GM18870 (cell line): ENCODE measurements at regions not wholly inside any gene's neighbourhood (a gene's known extent, or its start where the extent isn't known, plus 50 kb on each side); places are given as distances from the start of the nearest gene placed in this dataset.

Experiments
- ATAC-seq: cut with Tn5 transposase; IDR thresholded peaks from one replicate; pipeline ENCODE4 v1.9.1; 2021; ENCODE audit warnings: moderate library complexity; ENCODE audit not compliant: unreplicated experiment

DNA sequence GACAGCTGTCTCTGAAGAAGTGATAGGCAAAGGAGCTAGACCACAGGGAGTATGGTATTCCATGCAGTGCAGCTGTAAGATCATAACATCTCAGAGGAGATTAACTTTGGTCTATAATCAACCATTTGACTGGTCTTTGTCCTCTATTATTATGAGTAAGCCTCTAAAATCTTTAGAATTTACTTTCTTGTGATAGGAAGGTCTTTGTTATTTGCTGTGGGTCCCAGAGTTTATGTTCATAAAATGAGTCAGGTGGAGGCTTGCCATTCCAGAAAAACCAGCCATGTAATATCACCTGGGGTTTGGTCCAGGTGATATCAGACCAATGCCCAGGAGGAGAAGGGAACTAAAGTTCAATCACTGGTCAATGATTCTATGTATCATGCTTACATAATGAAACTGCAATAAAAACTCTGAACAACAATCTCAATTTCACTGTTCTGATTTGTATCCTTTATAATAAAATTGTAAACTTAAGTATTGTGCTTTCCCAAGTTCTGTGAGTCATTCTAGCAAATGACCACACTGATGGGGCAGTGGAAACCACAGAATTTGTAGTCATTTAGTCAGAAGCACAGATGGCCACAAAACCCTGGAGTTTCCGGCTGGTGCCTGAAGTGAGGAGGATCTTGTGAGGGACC, 239.6 kb upstream of the TRAM1L1 start:
- no peak for ATAC-seq

- ATAC-seq: no peak
These were observed 240.7 kb upstream of the TRAM1L1 start for GRCh38 chr4:117326091-117326490.

DNA sequence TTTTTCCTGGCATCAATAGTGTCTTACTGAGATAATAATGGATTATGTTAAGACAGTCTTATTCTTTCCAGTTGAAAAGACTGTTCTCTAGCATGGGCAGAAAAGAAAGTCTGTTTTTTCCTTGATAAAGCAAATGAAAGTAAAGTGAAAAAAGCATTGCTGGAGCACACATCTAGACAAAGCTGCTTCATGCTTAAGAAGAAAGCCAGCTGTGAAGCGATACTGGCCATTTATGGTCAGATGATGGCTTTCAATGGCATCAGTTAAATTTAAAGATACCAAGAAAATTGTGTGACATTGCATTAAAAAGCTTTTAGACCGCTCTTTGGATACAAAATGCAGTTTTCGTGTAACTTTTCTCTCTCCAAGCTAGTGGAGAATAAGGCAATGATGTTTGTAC, 242.1 kb upstream of the TRAM1L1 start:
- ATAC-seq: no peak

DNA sequence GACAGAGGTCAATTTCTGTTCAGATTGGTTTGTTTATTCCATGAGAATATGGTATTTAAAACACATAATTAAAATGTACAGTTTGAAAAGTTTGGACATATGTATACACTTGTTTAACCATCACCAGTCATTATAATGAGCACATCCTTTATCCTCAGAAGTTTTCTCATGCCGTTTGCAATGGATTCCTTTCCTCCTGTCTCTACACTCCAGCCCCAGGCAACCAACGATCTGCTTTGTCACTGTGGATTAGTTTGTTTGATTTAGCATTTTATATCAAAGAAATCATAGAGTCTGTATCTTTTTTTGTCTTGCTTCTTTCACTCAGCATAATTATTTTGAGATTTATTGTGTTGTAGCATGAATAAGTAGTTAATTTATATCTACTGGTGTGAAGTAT, 243.0 kb upstream of the TRAM1L1 start:
- ATAC-seq: no peak

- no peak for ATAC-seq
These were observed 246.4 kb upstream of the TRAM1L1 start for GRCh38 chr4:117331817-117332216.

- ATAC-seq: peak; percentile 40
These were observed 249.2 kb upstream of the TRAM1L1 start for GRCh38 chr4:117334451-117335188.

GRCh38 chr4:117357437-117357836, 272.1 kb upstream of the TRAM1L1 start:
- no peak for ATAC-seq

GRCh38 chr4:117357866-117358265, 272.5 kb upstream of the TRAM1L1 start:
- no peak for ATAC-seq

GRCh38 chr4:117370944-117371668, 285.7 kb upstream of the TRAM1L1 start:
- no peak for ATAC-seq

GRCh38 chr4:117375101-117375500, 289.7 kb upstream of the TRAM1L1 start:
- no peak for ATAC-seq

DNA sequence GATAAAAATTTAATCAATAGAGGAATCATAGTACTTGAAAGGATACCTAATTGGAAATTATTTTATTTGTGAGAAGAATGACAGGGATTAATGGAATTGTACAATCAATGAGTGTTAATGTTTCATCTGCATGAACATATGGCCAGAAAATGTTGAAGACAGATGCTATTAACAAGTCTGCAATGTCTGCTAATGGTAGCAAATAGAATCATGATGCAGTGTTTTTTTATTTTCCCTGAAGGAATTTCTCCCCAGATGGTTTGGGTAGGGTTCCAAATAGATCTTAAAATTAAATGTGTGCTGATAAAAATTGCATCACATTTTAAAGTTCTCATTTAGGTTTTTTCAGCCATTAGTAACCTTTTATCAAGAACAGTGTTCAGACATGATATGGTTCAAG, 291.3 kb upstream of the TRAM1L1 start:
- no peak for ATAC-seq

DNA sequence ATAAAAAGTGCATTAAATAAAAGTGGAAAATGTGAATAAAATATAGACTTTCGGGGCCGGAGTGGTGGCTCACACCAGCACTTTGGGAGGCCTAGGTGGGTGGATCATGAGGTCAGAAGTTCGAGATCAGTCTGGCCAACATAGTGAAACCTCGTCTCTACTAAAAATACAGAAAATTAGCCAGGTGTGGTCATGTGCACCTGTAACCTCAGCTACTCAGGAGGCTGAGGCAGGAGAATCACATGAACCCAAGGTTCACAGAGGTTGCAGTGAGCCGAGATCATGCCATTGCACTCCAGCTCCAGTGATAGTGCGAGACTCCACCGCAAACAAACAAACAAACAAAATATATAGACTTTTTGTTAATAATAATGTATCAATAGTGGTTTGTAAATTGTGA, 293.6 kb upstream of the TRAM1L1 start:
- no peak for ATAC-seq

DNA sequence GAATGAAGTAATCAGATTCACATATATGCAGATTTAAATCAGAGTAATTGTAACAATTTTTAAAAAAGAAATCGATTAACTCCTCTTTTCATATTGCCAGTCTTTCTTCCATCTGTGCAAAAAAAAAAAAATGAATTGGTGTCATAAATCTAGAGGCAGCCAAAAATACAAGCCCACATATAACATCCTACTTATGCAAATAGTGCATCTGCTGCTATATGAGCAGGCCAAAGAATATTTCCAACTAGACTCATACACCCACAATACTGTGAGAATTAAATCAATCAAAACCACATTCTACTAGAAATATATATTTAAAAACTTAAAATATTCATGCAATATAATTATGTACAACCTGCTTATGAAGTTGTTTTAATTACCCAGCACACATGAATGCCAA, 298.1 kb upstream of the TRAM1L1 start:
- no peak for ATAC-seq

- ATAC-seq: no peak
These were observed 300.1 kb upstream of the TRAM1L1 start for GRCh38 chr4:117385526-117385925.

DNA sequence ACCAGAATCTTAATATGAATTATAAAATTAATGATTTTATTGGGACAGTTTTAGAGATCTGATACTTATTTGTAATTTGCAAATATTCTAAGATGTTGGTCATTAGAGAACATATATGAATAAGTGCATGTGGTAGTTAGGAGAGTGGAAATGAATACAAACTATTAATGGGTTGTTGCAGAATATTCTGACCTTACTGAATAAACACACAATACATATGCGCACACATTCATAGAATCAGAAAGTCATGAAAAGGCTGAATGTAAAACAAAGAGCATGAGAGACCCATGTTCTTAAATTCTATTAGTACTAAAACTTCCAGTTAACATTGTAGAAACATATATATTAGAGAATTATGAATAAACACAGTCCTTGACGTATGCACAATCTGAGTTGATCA, 301.7 kb upstream of the TRAM1L1 start:
- no peak for ATAC-seq

DNA sequence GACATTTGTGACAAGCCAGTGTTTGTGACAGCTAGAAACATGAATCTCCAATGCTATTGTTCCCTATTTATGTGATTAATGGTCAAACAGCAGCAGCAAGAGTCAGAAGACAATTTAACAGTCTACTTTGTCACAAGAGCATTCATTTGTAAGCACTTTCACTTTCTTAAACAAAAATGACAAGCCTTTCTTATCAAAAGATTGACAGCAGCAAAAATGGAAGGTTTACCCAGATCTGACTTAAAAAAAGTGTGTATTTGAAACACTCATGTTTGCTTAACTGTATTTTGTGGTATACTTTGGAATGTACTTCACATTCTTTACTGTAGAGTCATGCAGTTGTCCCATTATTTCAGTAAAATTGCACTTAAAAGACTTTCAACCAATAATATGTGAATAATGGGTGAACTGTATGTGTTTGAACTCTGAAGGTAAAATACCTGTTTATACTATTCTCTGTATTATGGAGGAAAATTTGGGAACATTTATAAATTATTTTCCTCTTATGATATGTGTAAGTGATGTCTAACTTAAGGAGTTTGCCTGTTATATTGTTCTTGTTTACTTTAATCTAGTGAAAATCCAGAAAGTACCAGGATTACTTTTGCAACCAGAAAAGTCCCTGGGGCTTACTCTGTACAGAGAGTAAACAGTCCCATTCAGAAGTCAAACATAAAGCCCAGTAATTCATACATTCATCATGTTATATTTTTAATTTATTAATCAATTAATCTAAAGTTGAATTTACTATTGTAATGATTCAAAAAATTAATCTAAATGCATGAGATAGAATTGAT, 314.9 kb upstream of the TRAM1L1 start:
- ATAC-seq: no peak

- no peak for ATAC-seq
These were observed 327.3 kb upstream of the TRAM1L1 start for GRCh38 chr4:117412661-117413060.

DNA sequence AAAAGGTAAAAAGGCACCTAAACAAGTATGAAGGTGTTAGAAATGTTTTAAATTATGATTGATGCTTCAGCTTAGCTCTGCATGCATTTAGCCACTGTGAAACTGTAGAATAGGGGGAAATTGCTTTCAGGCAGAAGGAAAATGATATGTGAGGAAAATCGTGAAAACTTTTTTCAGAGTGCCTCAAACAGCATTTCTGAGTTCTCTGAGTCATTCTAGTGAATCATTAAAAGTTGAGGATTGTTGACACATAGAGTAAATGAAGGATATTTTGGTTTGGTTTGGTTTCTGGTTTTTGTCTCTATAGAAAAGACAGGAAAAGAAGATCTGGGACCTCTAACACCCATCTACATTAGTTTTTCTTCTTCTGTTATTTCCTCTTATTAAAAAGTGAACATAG, 332.5 kb upstream of the TRAM1L1 start:
- no peak for ATAC-seq

DNA sequence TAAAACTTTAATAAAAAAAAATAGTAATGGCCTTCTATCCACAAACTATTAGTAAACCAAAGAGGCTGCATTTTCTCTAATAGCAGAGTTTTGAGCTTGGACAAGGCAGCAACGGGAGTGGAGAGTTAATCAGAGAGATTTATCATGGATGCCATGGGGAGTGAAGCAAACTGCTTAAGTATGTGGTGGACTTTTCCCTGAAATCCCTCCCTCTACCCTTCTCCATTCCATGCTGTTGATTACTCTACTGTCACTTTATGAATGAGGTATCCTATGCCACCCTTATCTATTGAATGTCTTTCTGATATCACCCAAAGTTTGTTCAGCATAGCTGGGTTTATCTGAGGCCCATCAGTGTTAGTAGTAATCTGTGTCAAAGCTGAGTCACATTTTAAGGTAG, 335.6 kb upstream of the TRAM1L1 start:
- ATAC-seq: no peak

- ATAC-seq: no peak
These were observed 336.3 kb upstream of the TRAM1L1 start for GRCh38 chr4:117421706-117422105.

GRCh38 chr4:117422297-117422696, 336.9 kb upstream of the TRAM1L1 start:
- ATAC-seq: no peak
